ENCODE measurements at regions not wholly inside any gene's neighbourhood (a gene's known extent, or its start where the extent isn't known, plus 50 kb on each side); places are given as distances from the start of the nearest gene placed in this dataset.

DNA sequence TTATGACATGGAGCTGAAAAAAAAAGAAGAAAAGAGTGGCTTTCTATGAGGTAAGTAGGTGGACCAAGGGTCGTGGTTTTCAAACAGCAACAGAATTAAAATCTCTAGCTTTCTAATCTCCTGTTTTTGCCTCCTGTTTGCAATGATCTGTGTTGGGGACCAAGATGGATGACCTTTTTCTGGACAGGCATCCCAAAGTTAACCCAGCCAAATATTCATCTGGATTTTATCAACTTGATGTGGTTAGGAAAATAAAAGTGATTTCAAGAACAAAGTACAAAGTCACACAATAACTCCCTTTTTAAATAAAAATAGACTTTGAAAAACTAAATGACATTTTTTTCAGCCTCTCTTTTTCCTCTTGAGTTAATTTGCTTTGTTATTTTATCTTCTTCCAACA, 282.1 kb upstream of the PRDM1 start:
- TF ChIP-seq, protein P1, sequence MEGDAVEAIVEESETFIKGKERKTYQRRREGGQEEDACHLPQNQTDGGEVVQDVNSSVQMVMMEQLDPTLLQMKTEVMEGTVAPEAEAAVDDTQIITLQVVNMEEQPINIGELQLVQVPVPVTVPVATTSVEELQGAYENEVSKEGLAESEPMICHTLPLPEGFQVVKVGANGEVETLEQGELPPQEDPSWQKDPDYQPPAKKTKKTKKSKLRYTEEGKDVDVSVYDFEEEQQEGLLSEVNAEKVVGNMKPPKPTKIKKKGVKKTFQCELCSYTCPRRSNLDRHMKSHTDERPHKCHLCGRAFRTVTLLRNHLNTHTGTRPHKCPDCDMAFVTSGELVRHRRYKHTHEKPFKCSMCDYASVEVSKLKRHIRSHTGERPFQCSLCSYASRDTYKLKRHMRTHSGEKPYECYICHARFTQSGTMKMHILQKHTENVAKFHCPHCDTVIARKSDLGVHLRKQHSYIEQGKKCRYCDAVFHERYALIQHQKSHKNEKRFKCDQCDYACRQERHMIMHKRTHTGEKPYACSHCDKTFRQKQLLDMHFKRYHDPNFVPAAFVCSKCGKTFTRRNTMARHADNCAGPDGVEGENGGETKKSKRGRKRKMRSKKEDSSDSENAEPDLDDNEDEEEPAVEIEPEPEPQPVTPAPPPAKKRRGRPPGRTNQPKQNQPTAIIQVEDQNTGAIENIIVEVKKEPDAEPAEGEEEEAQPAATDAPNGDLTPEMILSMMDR (IDR thresholded peaks at IDR 0.05; ENCODE audit: insufficient read depth, low read length, poor library complexity, severe bottlenecking): no peak
- no peak for TF ChIP-seq EZH2phosphoT487 (conservative IDR thresholded peaks at IDR 0.05; ENCODE audit: low read length)
